Endodermal cell (in vitro differentiated cells): ENCODE measurements at regions not wholly inside any gene's neighbourhood (a gene's known extent, or its start where the extent isn't known, plus 50 kb on each side); places are given as distances from the start of the nearest gene placed in this dataset.

Source experiments
- DNase-seq: peaks from one replicate; pipeline ENCODE4 v3.0.0-alpha.2; 2017
- H3K27ac ChIP-seq: 2 replicates; pipeline ENCODE4 v1.5.1; 2013; ENCODE audit warnings: mild to moderate bottlenecking, low read depth, low read length, moderate library complexity
- H3K27me3 ChIP-seq: 2 replicates; pipeline ENCODE4 v1.6.1; 2013; ENCODE audit warnings: mild to moderate bottlenecking, low read length, moderate library complexity; ENCODE audit not compliant: insufficient read depth, control insufficient read depth, poor library complexity, severe bottlenecking
- H3K36me3 ChIP-seq: 2 replicates; pipeline ENCODE4 v1.7.0; 2013; ENCODE audit warnings: mild to moderate bottlenecking, low read length, moderate library complexity; ENCODE audit not compliant: control insufficient read depth, insufficient read depth
- H3K4me1 ChIP-seq: one replicate; pipeline ENCODE4 v1.7.0; 2013; ENCODE audit warnings: low read length; ENCODE audit not compliant: control insufficient read depth, insufficient read depth
- H3K4me3 ChIP-seq: 2 replicates; pipeline ENCODE4 v1.5.1; 2013; ENCODE audit warnings: mild to moderate bottlenecking, low read length, moderate library complexity
- H3K9ac ChIP-seq: 2 replicates; pipeline ENCODE4 v1.6.1; 2013; ENCODE audit warnings: mild to moderate bottlenecking, low read length, moderate library complexity; ENCODE audit not compliant: poor library complexity, severe bottlenecking; ENCODE audit errors: extremely low read depth
- H3K9me3 ChIP-seq: 2 replicates; pipeline ENCODE4 v1.6.1; 2013; ENCODE audit warnings: mild to moderate bottlenecking, low read length, moderate library complexity; ENCODE audit not compliant: control insufficient read depth
- H3K27ac Mint-ChIP-seq: 2 replicates; pipeline ENCODE4 v1.8.0; 2020; ENCODE audit warnings: mixed read lengths
- H3K27me3 Mint-ChIP-seq: 2 replicates; pipeline ENCODE4 v1.8.0; 2021; ENCODE audit warnings: mild to moderate bottlenecking, mixed read lengths; ENCODE audit not compliant: insufficient read depth
- H3K36me3 Mint-ChIP-seq: 2 replicates; pipeline ENCODE4 v1.8.0; 2020; ENCODE audit warnings: low read depth, mixed read lengths
- H3K4me1 Mint-ChIP-seq: 2 replicates; pipeline ENCODE4 v1.8.0; 2020; ENCODE audit warnings: mixed read lengths
- H3K4me3 Mint-ChIP-seq: 2 replicates; pipeline ENCODE4 v1.8.0; 2020; ENCODE audit warnings: mild to moderate bottlenecking, moderate library complexity, mixed read lengths
- H3K9me3 Mint-ChIP-seq: 2 replicates; pipeline ENCODE4 v1.8.0; 2020; ENCODE audit warnings: mild to moderate bottlenecking, mixed read lengths
- CTCF ChIP-seq: fragments of 200-600 bp; sonication (generic); conservative IDR thresholded peaks from 2 replicates; pipeline ENCODE4 v1.5.0; 2021; ENCODE audit warnings: antibody characterized with exemption, mild to moderate bottlenecking
- WGBS, 2 experiments: methylation state at CpG; one replicate each; pipeline versions ENCODE4 v1.1.5 to v1.1.7; 2013; ENCODE audit warnings: missing lambda C conversion rate in 2 of 2, mixed read lengths in 1 of 2; ENCODE audit not compliant: insufficient coverage in 1 of 2, insufficient read length in 1 of 2; 5-methylcytosine and 5-hydroxymethylcytosine counted together

GRCh38 chr16:54347961-54348360, 61.4 kb upstream of the IRX3 start:
- no peak for TF ChIP-seq CTCF
- 100% methylated on average over 1 of the region's 1 CpG for WGBS, 2 experiments
- Histone ChIP-seq H3K4me3 (no peak overlapping the region), H3K4me1 (peaks cover 3% of the 10 kb centered on the region), H3K27me3 (no peaks in the 10 kb centered on the region), H3K9ac (no peak overlapping the region), H3K27ac (no peak overlapping the region), H3K9me3 (peaks cover 18% of the 10 kb centered on the region), H3K36me3 (no peaks in the 10 kb centered on the region)
- no peak for DNase-seq
- H3K4me1 Mint-ChIP-seq = peaks cover 24% of the 10 kb centered on the region
- H3K9me3 Mint-ChIP-seq = peaks cover 11% of the 10 kb centered on the region
- peaks cover 36% of the 10 kb centered on the region for H3K27me3 Mint-ChIP-seq
- no peaks in the 10 kb centered on the region for H3K36me3 Mint-ChIP-seq
- H3K27ac Mint-ChIP-seq = no peak overlapping the region
- H3K4me3 Mint-ChIP-seq = no peak overlapping the region

- peaks cover 11% of the 10 kb centered on the region for H3K9me3 Mint-ChIP-seq
- Histone ChIP-seq H3K9ac (no peak overlapping the region), H3K9me3 (peaks cover 18% of the 10 kb centered on the region), H3K27me3 (no peaks in the 10 kb centered on the region), H3K4me3 (no peak overlapping the region), H3K36me3 (no peaks in the 10 kb centered on the region), H3K4me1 (peaks cover 1% of the 10 kb centered on the region), H3K27ac (no peak overlapping the region)
- TF ChIP-seq CTCF = no peak
- 88 to 100% methylated on average over 2 to 3 of the region's 3 CpGs for WGBS, 2 experiments
- peaks cover 23% of the 10 kb centered on the region for H3K4me1 Mint-ChIP-seq
- H3K27ac Mint-ChIP-seq = no peak overlapping the region
- H3K27me3 Mint-ChIP-seq = peaks cover 40% of the 10 kb centered on the region
- no peak overlapping the region for H3K4me3 Mint-ChIP-seq
- no peak for DNase-seq
- no peaks in the 10 kb centered on the region for H3K36me3 Mint-ChIP-seq
Observed at GRCh38 chr16:54346041-54346440, 59.5 kb upstream of the IRX3 start.

- Histone ChIP-seq H3K9ac (no peak overlapping the region), H3K4me1 (no peaks in the 10 kb centered on the region), H3K36me3 (no peaks in the 10 kb centered on the region), H3K27me3 (no peaks in the 10 kb centered on the region), H3K9me3 (peaks cover 11% of the 10 kb centered on the region), H3K4me3 (no peak overlapping the region), H3K27ac (no peak overlapping the region)
- Mint-ChIP-seq H3K4me3 (no peak overlapping the region), H3K36me3 (no peaks in the 10 kb centered on the region), H3K9me3 (peaks cover 10% of the 10 kb centered on the region), H3K4me1 (peaks cover 28% of the 10 kb centered on the region), H3K27ac (no peak overlapping the region), H3K27me3 (peaks cover 48% of the 10 kb centered on the region)
- 87 to 89% methylated on average over 16 to 22 of the region's 22 CpGs for WGBS, 2 experiments
- DNase-seq = no peak
- TF ChIP-seq CTCF = no peak
Observed at GRCh38 chr16:54344646-54345630, 58.4 kb upstream of the IRX3 start.
